Activated CD4-positive, alpha-beta T cell treated with anti-CD3 and anti-CD28 coated beads, Interleukin-10, Interleukin-2, amounts not matched to agents 100 ng/mL and 50 ng/mL, durations not matched to agents 16 hours and 8 hours (primary cell): ENCODE measurements at regions not wholly inside any gene's neighbourhood (a gene's known extent, or its start where the extent isn't known, plus 50 kb on each side); places are given as distances from the start of the nearest gene placed in this dataset.
"Not testable (repeated sequence)": the region's sequence is repeated elsewhere in the genome, so short reads cannot be mapped to it uniquely, and the experiment has no call there.

ENCODE experiments used
- DNase-seq: peaks from one replicate; pipeline ENCODE4 v3.0.0-alpha.2; 2020

DNA sequence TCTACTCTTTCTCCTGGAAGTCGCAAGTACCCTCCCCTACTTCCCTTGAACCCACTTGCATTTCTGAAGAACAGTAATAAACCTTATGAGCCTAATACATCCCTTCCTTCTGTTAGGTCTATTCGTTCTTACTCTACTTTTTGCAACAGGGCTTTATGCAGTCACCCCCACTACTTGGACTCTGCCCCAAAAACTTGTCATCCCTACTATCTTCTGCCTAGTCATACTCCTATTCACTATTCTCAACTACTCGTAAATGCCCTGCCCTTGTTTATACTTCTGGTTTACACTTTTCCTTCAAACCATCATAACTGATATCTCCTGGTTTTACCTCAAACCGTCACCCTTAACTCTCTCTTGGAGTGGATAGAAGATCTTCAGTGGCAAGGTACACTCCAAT, 55.2 kb upstream of the SLIT2 start:
- no peak for DNase-seq

DNA sequence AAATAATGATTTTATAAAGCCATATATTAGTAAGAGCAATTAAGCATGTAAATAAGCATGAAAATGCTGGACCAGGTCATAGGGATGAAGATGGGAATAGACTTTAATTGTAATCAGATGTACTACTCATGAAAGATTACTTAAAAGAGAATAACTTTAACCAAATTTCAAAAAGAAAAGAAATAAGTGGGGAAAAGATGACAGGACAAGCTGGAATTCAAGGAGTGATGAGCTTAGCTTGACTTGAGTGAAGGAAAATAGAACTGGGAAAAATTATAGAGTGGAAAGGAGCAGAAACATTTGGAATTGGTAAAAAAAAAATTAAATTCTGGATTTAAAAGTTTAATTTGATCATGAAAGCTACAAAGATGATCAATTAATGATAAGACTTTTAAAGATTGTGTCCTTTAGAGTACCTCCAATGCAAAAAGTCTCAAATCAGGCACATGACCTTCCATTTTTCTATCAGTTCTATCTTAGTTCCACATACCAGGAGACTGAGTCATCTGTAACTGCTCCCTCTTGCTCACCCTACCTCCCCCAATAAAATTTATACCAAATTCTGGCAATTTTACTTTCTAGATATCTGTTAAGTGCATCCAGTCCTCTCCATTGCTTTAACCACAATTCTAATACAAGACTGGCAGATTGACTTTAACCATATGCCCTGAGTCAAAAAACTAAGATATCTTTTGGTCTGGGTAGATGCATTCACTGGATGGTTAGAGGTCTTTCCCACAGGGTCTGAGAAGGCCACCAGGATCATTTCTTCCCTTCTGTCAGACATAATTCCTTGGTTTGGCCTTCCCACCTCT, 56.4 kb upstream of the SLIT2 start:
- DNase-seq, result no peak

DNA sequence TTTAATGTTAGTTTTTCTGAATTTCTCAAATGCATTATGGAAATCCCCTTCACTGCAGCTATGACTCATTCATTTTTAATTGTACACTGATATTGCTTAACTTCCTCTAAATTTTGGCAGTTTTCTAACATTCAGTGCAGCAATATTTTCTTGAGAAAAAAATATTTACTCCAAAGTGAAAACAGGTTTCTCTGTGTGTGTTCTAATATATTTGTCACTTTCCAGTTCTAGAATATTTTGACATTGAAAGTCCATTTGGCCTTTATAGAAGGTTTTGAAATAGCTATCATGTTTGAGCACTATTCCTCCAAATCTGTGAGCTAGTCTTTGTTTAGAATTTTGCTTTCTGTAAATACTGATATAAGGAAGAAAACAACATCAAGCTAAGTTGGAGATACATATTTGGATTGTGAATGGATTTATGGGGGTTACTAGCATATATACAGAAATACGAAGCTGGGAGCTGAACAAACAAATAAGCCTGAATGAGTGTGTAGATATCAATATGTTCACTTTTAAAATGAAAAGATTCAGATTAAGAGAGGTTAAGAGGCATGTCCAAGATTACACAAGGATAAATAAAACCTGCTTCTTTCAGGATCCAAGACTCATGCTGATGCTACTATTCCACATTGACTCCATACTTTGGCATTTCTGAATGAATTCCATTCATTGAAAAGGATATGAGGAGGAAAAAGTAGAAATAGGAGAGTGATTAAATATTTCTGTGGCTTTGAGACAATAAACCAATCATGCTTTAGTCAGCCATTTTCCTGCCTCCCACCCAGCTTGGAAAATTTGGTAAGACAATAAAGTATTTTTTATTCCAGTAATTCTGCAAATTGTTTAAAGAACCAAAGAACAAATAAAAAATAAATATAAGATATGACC, 57.3 kb upstream of the SLIT2 start:
- no peak for DNase-seq

DNA sequence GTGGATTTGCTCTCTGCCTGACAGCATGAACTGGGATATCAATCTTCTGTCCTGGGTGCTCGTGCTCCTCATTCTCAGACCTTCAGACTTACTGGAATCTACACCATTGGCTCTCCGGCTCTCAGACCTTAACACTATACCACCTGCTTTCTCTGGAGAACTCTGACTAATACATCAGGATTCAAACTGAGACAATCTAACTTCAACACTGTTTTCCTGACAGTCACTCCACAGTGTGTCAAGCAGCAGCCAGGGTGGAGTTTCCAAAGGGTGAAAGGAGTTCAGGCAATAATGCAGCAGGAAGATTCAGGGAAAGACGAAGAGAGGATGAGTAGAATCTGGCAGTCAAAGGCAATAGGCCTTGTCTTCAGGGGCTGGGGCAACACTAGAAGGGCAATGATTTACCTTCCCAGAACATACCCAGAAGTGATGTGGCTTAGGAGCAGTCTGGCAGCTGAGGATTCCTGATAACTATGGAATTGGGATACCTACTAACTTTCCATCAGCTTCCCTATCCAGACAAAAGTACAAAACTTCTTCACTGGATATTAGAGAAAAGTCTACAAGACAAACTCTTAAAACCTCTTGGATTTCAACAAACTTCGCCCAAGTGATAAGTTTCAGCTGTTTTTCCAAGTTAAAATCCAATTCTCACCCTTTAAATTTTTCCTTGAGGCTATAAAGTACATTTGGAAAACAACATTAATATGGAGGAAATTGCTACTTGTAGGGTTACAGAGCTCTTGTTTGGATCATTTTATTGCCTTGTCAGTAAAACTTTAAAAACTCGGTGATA, 58.4 kb upstream of the SLIT2 start:
- DNase-seq, result no peak

DNA sequence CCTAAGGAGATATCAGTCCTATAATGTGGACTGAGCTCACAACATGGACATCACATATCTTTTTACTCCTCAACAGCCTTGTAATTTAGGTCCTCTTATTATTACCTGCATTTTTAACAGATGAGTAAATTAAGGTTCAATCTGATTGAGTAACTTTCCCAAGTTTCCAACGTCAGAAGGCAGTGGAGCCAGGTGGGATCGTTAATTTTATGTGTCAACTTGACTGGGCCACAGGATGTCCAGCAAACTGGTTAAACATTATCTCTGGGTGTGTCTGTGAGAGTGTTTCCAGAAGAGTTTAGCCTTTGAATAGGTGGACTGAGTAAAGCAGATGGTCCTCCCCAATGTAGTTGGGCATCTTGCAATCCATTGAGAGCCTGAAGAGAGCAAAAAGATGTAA, 59.0 kb upstream of the SLIT2 start:
- no peak for DNase-seq

DNA sequence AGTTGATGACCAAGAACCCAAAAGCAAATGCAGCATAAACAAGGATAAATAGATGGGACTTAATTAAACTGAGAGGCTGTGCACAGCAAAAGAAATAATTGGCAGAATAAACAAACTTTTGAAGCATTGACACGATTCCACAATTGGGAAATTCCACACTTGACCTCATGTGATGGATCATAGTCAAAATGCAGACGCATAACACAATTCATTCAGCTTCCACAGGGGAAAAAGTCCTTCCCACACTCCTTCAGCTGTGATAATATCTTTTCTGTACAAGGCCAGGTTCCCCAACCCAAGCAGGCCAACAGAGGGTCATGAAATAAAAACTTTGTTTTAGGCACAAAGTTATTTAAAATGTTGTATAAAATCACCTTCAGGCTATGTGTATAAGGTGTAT, 66.6 kb upstream of the SLIT2 start:
- DNase-seq, result no peak

DNA sequence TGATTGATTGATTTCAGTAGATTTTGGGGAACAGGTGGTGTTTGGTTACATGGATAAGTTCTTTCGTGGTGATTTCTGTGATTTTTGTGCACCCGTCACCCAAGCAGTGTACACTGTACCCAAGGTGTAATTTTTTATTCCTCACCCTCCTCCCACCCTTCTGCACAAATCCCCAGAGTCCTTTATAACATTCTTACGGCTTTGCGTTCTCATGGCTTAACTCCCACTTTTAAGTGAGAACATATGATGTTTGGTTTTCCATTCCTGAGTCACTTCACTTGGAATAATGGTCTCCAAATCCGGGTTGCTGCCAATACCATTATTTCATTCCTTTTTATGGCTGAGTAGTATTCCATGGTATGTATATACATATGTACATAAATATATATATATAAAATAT, 68.6 kb upstream of the SLIT2 start:
- not testable (repeated sequence) for DNase-seq

DNA sequence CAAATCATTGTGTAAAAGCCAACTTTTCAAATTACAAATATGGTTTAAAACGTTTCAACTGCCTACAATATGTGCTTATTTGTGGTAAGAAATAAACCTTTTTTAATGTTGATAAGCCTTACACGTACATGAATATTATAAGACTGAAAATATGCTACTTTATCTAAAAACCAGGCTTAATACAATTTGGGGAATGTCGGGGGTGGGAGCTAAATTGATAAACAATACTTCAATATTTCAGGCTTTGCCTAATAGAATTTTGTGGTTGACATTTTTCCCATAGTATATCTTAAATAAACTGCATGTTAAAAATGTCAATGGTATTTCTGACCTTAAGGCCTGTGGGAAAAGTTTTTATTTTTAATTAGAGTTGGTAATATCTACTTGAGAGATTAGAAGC, 69.8 kb upstream of the SLIT2 start:
- no peak for DNase-seq

DNA sequence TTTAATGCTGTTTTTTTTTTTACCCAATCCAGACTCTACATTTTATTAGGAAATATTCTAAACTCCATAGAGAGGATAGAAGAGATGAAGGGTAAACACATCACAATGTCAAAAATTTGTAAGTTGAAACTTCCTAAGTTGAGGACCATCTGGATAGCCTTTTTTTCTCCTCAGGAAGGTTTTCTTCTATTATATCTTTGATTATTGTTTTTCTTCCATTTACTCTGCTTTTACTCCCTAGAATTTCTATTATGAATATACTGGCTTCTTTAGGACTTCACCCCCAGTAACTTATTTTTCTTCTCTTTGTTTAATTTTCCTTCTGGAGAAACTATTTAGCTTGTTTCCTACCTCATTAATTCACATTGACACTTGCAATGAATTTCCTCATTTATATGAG, 71.2 kb upstream of the SLIT2 start:
- DNase-seq, result no peak

DNA sequence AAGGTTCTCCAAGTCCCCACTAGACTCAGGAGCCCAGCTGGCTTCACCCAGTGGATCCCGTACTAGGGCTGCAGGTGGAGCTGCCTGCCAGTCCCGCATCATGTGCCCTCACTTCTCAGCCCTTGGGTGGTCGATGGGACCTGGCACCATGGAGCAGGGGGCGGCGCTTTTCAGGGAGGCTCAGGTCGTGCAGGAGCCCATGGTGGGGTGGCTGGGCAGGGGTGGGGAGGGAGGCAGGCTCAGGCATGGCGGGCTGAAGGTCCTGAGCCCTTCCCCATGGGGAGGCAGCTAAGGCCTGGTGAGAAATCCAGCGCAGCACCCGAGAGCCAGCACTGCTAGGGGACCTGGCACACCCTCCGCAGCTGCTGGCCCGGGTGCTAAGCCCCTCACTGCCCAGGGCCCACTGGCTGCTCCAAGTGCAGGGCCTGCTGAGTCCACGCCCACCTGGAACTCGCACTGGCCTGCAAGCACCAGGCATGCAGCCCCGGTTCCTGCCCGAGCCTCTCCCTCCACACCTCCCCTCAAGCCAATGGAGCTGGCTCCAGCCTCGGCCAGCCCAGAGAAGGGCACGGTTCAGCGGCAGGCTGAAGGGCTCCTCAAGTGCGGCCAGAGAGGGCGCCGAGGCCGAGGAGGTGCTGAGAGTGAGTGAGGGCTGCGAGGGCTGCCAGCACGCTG, 72.7 kb upstream of the SLIT2 start:
- no peak for DNase-seq

DNA sequence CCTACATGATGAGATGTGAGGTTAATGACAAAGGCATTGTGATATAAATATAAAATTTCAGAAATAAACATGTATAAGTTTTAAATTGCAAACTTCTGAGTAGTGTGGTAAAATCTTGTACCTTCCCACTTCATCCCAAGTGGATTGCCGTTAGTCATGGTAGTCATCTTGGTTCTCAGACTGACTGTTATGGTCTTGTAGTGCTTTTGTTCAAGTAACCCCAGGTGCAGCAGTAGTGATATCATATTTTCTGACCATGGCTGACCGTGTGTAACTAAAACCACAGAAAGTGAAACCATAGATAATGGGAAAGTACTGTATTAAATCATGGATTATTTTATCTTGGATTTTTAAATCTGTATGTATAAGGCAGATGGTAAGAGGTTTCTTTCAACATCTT, 74.8 kb upstream of the SLIT2 start:
- DNase-seq, result no peak

DNA sequence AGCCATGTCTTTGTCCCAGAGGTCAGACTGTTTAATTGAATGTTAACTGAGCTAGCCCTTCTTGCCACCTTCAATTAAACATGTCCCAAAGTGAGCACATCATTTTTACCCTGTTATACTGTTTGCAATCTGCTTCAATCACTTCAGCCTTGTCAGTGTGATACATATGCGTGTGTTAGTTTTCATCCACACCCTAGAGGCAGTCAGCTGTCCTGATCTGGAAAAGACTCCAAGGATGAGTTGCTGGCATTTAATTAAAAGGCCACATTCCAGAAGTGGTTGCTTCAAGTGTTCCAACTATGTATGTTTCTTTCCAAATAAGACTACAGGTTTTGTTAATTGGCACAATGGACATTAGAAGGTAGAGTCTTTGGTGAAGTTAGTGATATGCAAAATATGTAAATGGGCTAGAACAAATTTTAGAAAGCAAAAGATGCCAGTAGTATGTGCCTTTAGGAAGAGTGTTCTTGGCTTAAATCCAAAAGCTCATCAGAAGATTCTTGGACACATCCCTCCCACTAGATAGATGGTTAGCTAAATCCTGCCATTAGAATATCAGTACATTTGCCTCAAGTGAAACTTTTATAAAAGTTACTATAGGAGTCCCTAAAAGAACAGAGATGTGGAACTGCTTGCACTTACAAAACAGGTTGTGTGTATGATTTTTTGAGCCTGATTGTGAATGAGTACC, 79.5 kb upstream of the SLIT2 start:
- no peak for DNase-seq

DNA sequence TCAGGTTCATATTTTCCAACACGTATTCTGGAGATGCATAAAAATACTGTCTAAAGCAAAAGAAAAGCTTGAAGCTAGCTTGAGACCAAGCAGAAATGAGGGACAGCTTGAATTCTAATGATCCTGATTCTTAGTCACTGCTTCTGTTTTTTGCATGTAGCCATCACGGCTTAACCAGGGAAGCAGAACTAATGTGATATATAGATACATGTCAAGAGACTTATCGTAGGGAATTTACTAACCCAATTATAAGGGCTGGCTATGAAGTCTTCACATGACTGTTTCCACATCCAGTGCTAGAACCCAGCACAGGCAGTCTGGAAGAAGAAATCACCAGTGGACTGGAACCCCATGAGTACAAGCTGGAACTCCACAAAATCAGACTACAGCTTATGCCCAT, 85.2 kb upstream of the SLIT2 start:
- no peak for DNase-seq

DNA sequence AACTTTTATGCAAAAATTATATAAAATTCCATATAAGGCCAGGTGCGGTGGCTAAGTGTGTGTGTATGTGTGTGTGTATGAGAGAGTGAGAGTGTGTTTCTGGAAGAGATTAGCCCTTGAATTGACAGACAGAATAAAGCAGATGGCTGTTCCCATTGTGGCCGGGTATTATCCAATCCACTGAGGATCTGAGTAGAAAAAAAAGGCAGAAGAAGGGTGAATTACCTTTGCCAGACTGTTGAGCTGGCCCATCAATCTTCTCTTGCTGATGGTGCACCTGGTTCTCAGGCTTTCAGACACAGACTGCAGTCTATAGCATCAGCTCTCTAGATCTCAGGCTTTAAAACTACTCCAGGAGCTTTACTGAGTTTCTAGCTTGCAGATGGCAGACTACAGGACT, 92.2 kb upstream of the SLIT2 start:
- no peak for DNase-seq

DNA sequence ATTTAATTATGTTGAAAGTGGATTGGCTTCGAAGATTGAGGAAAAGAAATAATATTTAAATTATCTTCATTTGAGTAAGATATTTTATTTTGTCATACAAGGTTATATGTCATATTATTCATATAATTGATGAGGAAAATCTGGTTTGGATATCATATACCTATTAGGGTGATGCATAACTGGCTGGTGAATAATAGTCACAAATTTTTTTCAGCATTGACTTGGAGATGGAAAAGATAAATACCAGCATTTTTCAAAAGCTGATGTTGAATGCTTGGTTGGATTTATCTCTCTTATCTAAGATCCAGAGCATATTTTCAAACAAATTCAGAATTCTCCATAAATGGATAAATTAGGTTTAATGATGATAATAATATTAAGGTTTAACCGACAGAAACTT, 93.5 kb upstream of the SLIT2 start:
- no peak for DNase-seq

DNA sequence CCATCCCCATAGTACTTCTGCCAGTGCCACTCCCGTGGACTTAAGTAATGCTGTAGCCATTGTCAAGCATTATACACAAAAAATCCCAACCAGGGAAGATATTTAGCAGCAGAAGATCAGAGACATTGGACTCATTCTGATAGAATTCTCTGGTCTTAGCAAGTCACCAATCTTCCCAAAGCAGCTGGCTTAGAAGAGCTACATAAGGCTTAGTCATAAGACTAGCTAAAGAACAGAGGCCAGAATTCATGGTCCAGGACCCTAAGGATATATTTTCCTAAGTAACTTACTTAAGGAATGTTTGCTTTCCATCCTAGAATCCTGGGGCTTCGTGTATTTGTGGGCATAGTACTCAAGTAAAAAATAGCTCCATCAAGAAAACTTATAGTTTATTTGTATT, 100.3 kb upstream of the SLIT2 start:
- no peak for DNase-seq

DNA sequence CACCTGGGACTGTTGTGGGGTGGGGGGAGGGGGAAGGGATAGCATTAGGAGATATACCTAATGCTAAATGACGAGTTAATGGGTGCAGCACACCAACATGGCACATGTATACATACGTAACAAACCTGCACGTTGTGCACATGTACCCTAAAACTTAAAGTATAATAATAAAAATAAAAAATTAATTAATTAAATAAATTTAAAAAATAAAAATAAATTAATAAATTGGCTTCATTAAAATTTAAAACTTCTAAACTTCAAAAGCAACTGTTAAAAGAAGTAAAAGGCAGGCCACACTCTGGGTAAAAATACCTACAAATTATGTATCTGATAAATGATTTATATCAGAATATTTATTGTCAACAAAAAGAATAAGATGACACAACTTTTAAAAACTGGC, 102.6 kb upstream of the SLIT2 start:
- DNase-seq, result not testable (repeated sequence)

DNA sequence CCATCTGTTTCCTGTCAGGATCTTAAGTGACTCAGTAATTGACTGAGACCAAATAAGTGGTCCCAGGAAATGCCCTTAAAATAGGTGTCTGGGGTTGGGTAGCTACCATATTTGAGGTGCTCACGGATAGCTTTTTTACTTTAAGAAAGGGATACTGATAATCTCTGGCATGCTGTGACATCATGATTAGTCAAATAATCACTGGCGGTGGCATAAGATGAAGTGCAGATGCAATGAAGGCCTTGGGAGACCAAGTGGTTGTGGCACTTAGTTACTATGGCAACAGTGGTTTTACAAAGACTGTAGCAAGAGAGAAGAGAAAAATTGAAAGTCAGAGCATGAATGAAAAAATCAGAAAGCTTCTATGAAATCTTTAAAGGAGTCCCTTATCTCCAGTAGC, 114.5 kb upstream of the SLIT2 start:
- no peak for DNase-seq

DNA sequence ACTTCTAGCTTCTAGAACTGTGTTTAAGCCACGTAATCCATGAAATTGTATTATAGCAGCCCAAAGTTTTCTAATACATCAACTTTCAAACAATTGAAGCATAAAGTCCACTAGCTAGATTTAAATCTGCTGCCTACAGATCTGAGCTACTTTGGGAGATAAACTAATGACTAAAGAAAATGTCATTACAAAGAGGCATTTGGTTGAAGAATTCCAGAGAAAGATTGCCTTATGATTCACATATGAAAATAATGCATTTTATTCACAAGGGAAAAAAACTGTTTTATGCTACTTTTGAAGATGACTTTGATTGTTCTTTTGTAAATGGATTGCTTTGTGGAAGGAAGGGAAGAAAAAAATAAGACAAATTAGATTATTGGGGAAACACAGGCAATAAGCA, 124.1 kb upstream of the SLIT2 start:
- no peak for DNase-seq

DNA sequence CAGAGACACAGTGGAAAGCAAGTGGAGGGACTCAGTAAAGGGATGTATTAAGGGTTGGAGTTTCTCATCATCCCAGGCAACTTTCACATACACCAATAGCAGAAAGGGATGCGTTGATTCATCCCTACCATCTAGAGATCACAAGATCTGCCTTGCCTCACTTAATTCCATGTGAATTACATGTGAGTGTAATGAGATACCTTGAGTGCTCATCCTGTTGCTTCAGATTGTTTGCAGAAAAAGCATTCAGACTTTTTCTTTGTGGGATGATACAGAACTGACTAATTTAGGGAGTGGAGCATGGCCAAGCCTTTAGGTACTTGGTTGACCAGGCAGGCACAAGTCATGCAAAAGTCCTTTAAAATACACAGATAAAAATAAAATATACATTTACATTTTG, 124.8 kb upstream of the SLIT2 start:
- DNase-seq, result no peak

DNA sequence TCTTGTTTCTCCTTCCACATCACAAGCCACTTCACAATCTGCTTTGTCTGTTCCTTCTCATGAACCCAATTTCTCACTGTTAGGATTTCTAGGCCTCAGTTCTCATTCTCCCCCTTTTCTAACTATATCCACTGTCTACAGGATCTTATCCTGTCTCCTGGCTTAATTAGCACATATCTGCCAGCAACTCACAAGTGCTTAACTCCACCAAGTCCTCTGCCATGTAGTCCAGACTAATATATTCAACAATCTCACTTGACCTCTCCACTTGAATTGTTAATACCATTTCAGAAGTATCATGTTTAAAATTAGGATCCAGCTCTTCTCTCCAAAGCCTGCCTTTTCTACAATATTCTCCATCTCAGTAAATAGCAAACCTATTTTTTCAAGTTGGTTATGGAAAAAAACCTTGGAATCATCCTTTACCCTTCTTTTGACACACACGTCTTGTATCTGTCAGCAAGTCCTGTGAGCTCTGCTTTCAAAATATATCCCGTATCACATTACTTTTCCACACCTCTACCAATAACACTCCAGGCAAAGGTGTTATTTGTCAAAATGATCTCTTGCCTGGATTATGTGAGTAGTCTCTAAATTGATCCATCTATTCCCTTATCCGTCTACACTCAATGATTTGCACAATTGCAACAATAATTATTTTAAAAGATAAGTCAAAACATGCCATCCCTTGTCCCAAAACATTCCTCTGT, 127.2 kb upstream of the SLIT2 start:
- no peak for DNase-seq
